ENCODE measurements at regions not wholly inside any gene's neighbourhood (a gene's known extent, or its start where the extent isn't known, plus 50 kb on each side); places are given as distances from the start of the nearest gene placed in this dataset.

GRCh38 chr3:146899171-146899570, 294.0 kb upstream of the PLSCR5 start:
- no peak for DNase-seq

- no peak for DNase-seq
Measured at GRCh38 chr3:146896711-146897110, 291.6 kb upstream of the PLSCR5 start.

GRCh38 chr3:146895026-146895749, 290.0 kb upstream of the PLSCR5 start:
- no peak for DNase-seq

GRCh38 chr3:146894406-146894805, 289.3 kb upstream of the PLSCR5 start:
- DNase-seq: no peak

- DNase-seq: no peak
Measured at GRCh38 chr3:146892041-146892440, 286.9 kb upstream of the PLSCR5 start.

- no peak for DNase-seq
Measured at GRCh38 chr3:146889626-146890025, 284.5 kb upstream of the PLSCR5 start.

- no peak for DNase-seq
Measured at GRCh38 chr3:146888176-146888575, 283.0 kb upstream of the PLSCR5 start.

- no peak for DNase-seq
Measured at GRCh38 chr3:146884721-146885120, 279.6 kb upstream of the PLSCR5 start.

- DNase-seq: no peak
Measured at GRCh38 chr3:146884296-146884695, 279.1 kb upstream of the PLSCR5 start.

- DNase-seq: no peak
Measured at GRCh38 chr3:146883288-146883687, 278.1 kb upstream of the PLSCR5 start.

GRCh38 chr3:146881966-146882760, 277.0 kb upstream of the PLSCR5 start:
- no peak for DNase-seq

- no peak for DNase-seq
Measured at GRCh38 chr3:146881356-146881755, 276.2 kb upstream of the PLSCR5 start.

GRCh38 chr3:146873748-146874147, 268.6 kb upstream of the PLSCR5 start:
- DNase-seq: no peak

- DNase-seq: no peak
Measured at GRCh38 chr3:146865175-146865755, 260.1 kb upstream of the PLSCR5 start.

GRCh38 chr3:146861262-146861661, 256.1 kb upstream of the PLSCR5 start:
- DNase-seq: no peak

- no peak for DNase-seq
Measured at GRCh38 chr3:146854523-146854922, 249.4 kb upstream of the PLSCR5 start.

GRCh38 chr3:146851665-146852064, 246.5 kb upstream of the PLSCR5 start:
- DNase-seq: no peak

- no peak for DNase-seq
Measured at GRCh38 chr3:146845361-146845760, 240.2 kb upstream of the PLSCR5 start.

GRCh38 chr3:146843476-146843875, 238.3 kb upstream of the PLSCR5 start:
- no peak for DNase-seq

- no peak for DNase-seq
Measured at GRCh38 chr3:146839727-146840375, 234.7 kb upstream of the PLSCR5 start.

- no peak for DNase-seq
Measured at GRCh38 chr3:146838221-146838620, 233.1 kb upstream of the PLSCR5 start.

GRCh38 chr3:146834917-146835316, 229.8 kb upstream of the PLSCR5 start:
- no peak for DNase-seq

GRCh38 chr3:146832857-146833458, 227.8 kb upstream of the PLSCR5 start:
- DNase-seq: no peak

All from suppressor macrophage (primary cell).